Endothelial cell of umbilical vein (primary cell): ENCODE measurements at regions not wholly inside any gene's neighbourhood (a gene's known extent, or its start where the extent isn't known, plus 50 kb on each side); places are given as distances from the start of the nearest gene placed in this dataset.

Experiments used
- BruUV-seq: library from RNA; stranded (reverse); fragments of 400-500 nt; replicated peaks from 2 replicates; lab custom pipeline; 2021; lab: Mats Ljungman, UMichigan
- CTCF ChIA-PET: fragments of 300-600, 350-600 bp; sonication (Branson Sonifier 250); formaldehyde crosslinking; loops from one replicate; lab custom pipeline; 2021; ENCODE audit warnings: antibody characterized with exemption, inconsistent platforms; lab: Charles Lee
- POLR2A ChIA-PET: fragments of 300-600, 350-600 bp; sonication (Branson Sonifier 250); formaldehyde crosslinking; loops from one replicate; lab custom pipeline; 2021; ENCODE audit warnings: antibody characterized with exemption, inconsistent platforms; lab: Charles Lee
- DNase-seq: peaks from one replicate; pipeline ENCODE4 v3.0.0-alpha.2; 2011; ENCODE audit warnings: low read depth, low spot score
- FAIRE-seq: peaks from 2 replicates; lab custom pipeline; 2011; peaks lifted over from hg19 to GRCh38; lab: Jason Lieb, UNC
- H2AFZ ChIP-seq: 2 replicates; pipeline ENCODE4 v1.6.0; 2012; ENCODE audit warnings: low read depth, low read length, control low read depth, inconsistent platforms
- H3K27ac ChIP-seq: 2 replicates; pipeline ENCODE4 v1.5.1; 2011; ENCODE audit warnings: low read depth, mild to moderate bottlenecking, control low read depth, low read length, moderate library complexity; ENCODE audit not compliant: insufficient read depth
- H3K27me3 ChIP-seq, 2 experiments: 2 replicates each; pipeline versions ENCODE4 v1.6.0 to v1.6.1; 2011; ENCODE audit warnings: low read length in 2 of 2, mixed read lengths in 1 of 2; ENCODE audit not compliant: control insufficient read depth in 2 of 2, insufficient read depth in 2 of 2
- H3K36me3 ChIP-seq, 2 experiments: 2 replicates in 1 of 2; 3 replicates in 1 of 2; pipeline ENCODE4 v1.5.1; 2011; ENCODE audit warnings: low read length in 2 of 2, mild to moderate bottlenecking in 1 of 2, moderate library complexity in 1 of 2; ENCODE audit not compliant: control insufficient read depth in 2 of 2, insufficient read depth in 2 of 2; ENCODE audit errors: extremely low read depth in 1 of 2
- H3K4me1 ChIP-seq: 3 replicates; pipeline ENCODE4 v1.5.1; 2011; ENCODE audit warnings: mild to moderate bottlenecking, low read length; ENCODE audit not compliant: control insufficient read depth, insufficient read depth; ENCODE audit errors: extremely low read depth
- H3K4me2 ChIP-seq: 2 replicates; pipeline ENCODE4 v1.6.1; 2011; ENCODE audit warnings: low read length, control low read depth, mixed read lengths; ENCODE audit not compliant: insufficient read depth
- H3K4me3 ChIP-seq, 3 experiments: fragments of 200-600 bp in 1 of 3; sonication (generic), shearing (Covaris generic) in 1 of 3; replicated peaks in 1 of 3; 2 replicates each; pipeline ENCODE4 v1.5.1; 2011 to 2016; ENCODE audit warnings: control low read depth in 3 of 3, low read length in 3 of 3, mild to moderate bottlenecking in 2 of 3, inconsistent platforms in 1 of 3, low read depth in 1 of 3, moderate library complexity in 1 of 3; ENCODE audit not compliant: insufficient read depth in 1 of 3
- H3K79me2 ChIP-seq: 2 replicates; pipeline ENCODE4 v1.6.0; 2012; ENCODE audit warnings: low read length, inconsistent platforms; ENCODE audit not compliant: control insufficient read depth, insufficient read depth
- H3K9ac ChIP-seq: replicated peaks from 2 replicates; pipeline ENCODE3; 2011; ENCODE audit warnings: low read length, control low read depth; ENCODE audit not compliant: insufficient read depth; ENCODE audit errors: extremely low read depth
- H3K9me1 ChIP-seq: replicated peaks from 3 replicates; pipeline ENCODE4 v1.6.0; 2011; ENCODE audit warnings: mild to moderate bottlenecking, low read length; ENCODE audit not compliant: control insufficient read depth, insufficient read depth; ENCODE audit errors: extremely low read depth
- H3K9me3 ChIP-seq: replicated peaks from 2 replicates; pipeline ENCODE4 v1.5.1; 2012; ENCODE audit warnings: low read length, inconsistent platforms; ENCODE audit not compliant: control insufficient read depth, insufficient read depth
- H4K20me1 ChIP-seq: replicated peaks from 2 replicates; pipeline ENCODE3; 2011; ENCODE audit warnings: mild to moderate bottlenecking, low read length; ENCODE audit not compliant: control insufficient read depth, insufficient read depth; ENCODE audit errors: extremely low read depth
- CTCF ChIP-seq, 2 donors: IDR thresholded peaks; 1 replicate in 1 of 2; 2 replicates in 1 of 2; pipeline ENCODE4 v1.5.1; 2011; ENCODE audit warnings: low read length in 2 of 2, mild to moderate bottlenecking in 2 of 2, moderate library complexity in 2 of 2, control low read depth in 1 of 2, inconsistent platforms in 1 of 2, low read depth in 1 of 2; ENCODE audit not compliant: insufficient read depth in 1 of 2; ENCODE audit errors: extremely low read depth in 1 of 2
- EZH2 ChIP-seq: IDR thresholded peaks from 2 replicates; pipeline ENCODE4 v1.6.1; 2012; ENCODE audit warnings: borderline replicate concordance, low read depth, mild to moderate bottlenecking, moderate library complexity, low read length, inconsistent platforms; ENCODE audit not compliant: severe bottlenecking
- FOS ChIP-seq: IDR thresholded peaks from 2 replicates; pipeline ENCODE4 v1.6.1; 2011; ENCODE audit warnings: mild to moderate bottlenecking, low read length, moderate library complexity, borderline replicate concordance; ENCODE audit not compliant: insufficient read depth
- GATA2 ChIP-seq: IDR thresholded peaks from 2 replicates; pipeline ENCODE4 v1.7.0; 2011; ENCODE audit warnings: low read depth, mild to moderate bottlenecking, moderate library complexity, mixed read lengths, low read length; ENCODE audit not compliant: insufficient read length, insufficient read depth
- JUN ChIP-seq: IDR thresholded peaks from 2 replicates; pipeline ENCODE4 v1.6.1; 2011; ENCODE audit warnings: borderline replicate concordance, low read depth; ENCODE audit not compliant: insufficient read length, insufficient read depth
- MAX ChIP-seq: IDR thresholded peaks from 2 replicates; pipeline ENCODE4 v1.6.1; 2011; ENCODE audit not compliant: insufficient read depth, insufficient read length
- MYC ChIP-seq: IDR thresholded peaks from one replicate; pipeline ENCODE4 v1.6.1; 2011; ENCODE audit warnings: mild to moderate bottlenecking, low read depth, low read length
- POLR2A ChIP-seq: IDR thresholded peaks from 2 replicates; pipeline ENCODE4 v1.6.1; 2012; ENCODE audit warnings: low read depth, mild to moderate bottlenecking, control low read depth, low read length
- POLR2AphosphoS5 ChIP-seq: IDR thresholded peaks from 2 replicates; pipeline ENCODE4 v1.6.1; 2012; ENCODE audit warnings: low read depth, mild to moderate bottlenecking, control low read depth, low read length, moderate library complexity; ENCODE audit not compliant: insufficient read depth
- dilution Hi-C: fragments of 300-500 bp; cut with MboI; formaldehyde crosslinking; loops from one replicate; pipeline ENCODE4 v1.15.0; 2019; ENCODE audit warnings: low sequenced_read_pairs; ENCODE audit not compliant: extremely low pct_ligation_motif_present
- intact Hi-C: fragments of 100-400 bp; cut with micrococcal nuclease; formaldehyde crosslinking; loops from one replicate; pipeline ENCODE4 v1.10.0; 2022

- POLR2A ChIA-PET = no interaction called here
- Histone ChIP-seq H3K27me3 (no peaks in the 10 kb centered on the region), H3K4me3 (no peak overlapping the region), H3K9me1 (no peaks in the 10 kb centered on the region), H3K9ac (no peak overlapping the region), H3K79me2 (no peaks in the 10 kb centered on the region), H2AFZ (no peak overlapping the region), H3K4me2 (no peak overlapping the region), H3K36me3 (no peaks in the 10 kb centered on the region), H4K20me1 (no peaks in the 10 kb centered on the region), H3K9me3 (no peaks in the 10 kb centered on the region), H3K4me1 (peaks cover 11% of the 10 kb centered on the region), H3K27ac (no peak overlapping the region)
- CTCF ChIA-PET = no interaction called here
- no peak for DNase-seq
- TF ChIP-seq EZH2 = no peak
- no peak for TF ChIP-seq JUN
- TF ChIP-seq POLR2AphosphoS5 = no peak
- TF ChIP-seq GATA2 = no peak
- no peak for TF ChIP-seq CTCF (IDR thresholded peaks at IDR 0.05; ENCODE audit: extremely low read depth in 1 of 2, insufficient read depth in 1 of 2, low read depth in 1 of 2, low read length in 2 of 2)
- TF ChIP-seq FOS = no peak
- no peak for TF ChIP-seq MAX
- no peak for TF ChIP-seq POLR2A
- TF ChIP-seq MYC = no peak
- intact Hi-C loops (no loop called here), dilution Hi-C loops (no loop called here)
- BruUV-seq = no TSS peak
- FAIRE-seq = peak; percentile 15
Measured at GRCh38 chr20:6689339-6689973, 78.0 kb upstream of the BMP2 start.
